Mesenchymal stem cell (in vitro differentiated cells and primary cell): ENCODE measurements at regions not wholly inside any gene's neighbourhood (a gene's known extent, or its start where the extent isn't known, plus 50 kb on each side); places are given as distances from the start of the nearest gene placed in this dataset.

Source experiments
- DNase-seq: peaks from one replicate; pipeline ENCODE4 v3.0.0-alpha.2; 2013
- H2AFZ ChIP-seq: one replicate; pipeline ENCODE4 v1.6.1; 2013; ENCODE audit warnings: low read depth, mild to moderate bottlenecking, control low read depth, inconsistent platforms, low read length, moderate library complexity
- H2AK5ac ChIP-seq: 2 replicates; pipeline ENCODE4 v1.6.1; 2013; ENCODE audit warnings: low read length, moderate library complexity, mild to moderate bottlenecking, inconsistent platforms; ENCODE audit not compliant: severe bottlenecking
- H2BK120ac ChIP-seq: one replicate; pipeline ENCODE4 v1.6.1; 2013; ENCODE audit warnings: low read depth, mild to moderate bottlenecking, inconsistent platforms, low read length, moderate library complexity
- H2BK12ac ChIP-seq, 2 experiments: one replicate each; pipeline ENCODE4 v1.6.1; 2013; ENCODE audit warnings: inconsistent platforms in 2 of 2, low read length in 2 of 2, mild to moderate bottlenecking in 2 of 2, moderate library complexity in 2 of 2, control low read depth in 1 of 2
- H2BK15ac ChIP-seq: one replicate; pipeline ENCODE4 v1.6.1; 2013; ENCODE audit warnings: mild to moderate bottlenecking, low read depth, inconsistent platforms; ENCODE audit not compliant: poor library complexity, severe bottlenecking
- H2BK5ac ChIP-seq: 2 replicates; pipeline ENCODE4 v1.6.1; 2013; ENCODE audit warnings: low read depth, mild to moderate bottlenecking, low read length, control low read depth, inconsistent platforms; ENCODE audit not compliant: poor library complexity, severe bottlenecking
- H3K14ac ChIP-seq, 2 experiments: one replicate each; pipeline ENCODE4 v1.6.1; 2013; ENCODE audit warnings: inconsistent platforms in 2 of 2, low read length in 2 of 2, control low read depth in 1 of 2, mild to moderate bottlenecking in 1 of 2, moderate library complexity in 1 of 2
- H3K18ac ChIP-seq, 2 experiments: one replicate each; pipeline ENCODE4 v1.6.1; 2013; ENCODE audit warnings: inconsistent platforms in 2 of 2, low read length in 2 of 2, control low read depth in 1 of 2, low read depth in 1 of 2, mild to moderate bottlenecking in 1 of 2
- H3K23ac ChIP-seq, 2 experiments: one replicate each; pipeline ENCODE4 v1.6.1; 2013; ENCODE audit warnings: inconsistent platforms in 2 of 2, low read length in 2 of 2, mild to moderate bottlenecking in 2 of 2, moderate library complexity in 2 of 2, control low read depth in 1 of 2
- H3K27ac ChIP-seq: 2 replicates; pipeline ENCODE4 v1.5.1; 2013; ENCODE audit warnings: mild to moderate bottlenecking, moderate library complexity, low read length, control low read depth, inconsistent platforms; ENCODE audit not compliant: poor library complexity, severe bottlenecking
- H3K27me3 ChIP-seq, 2 experiments: 2 replicates each; pipeline versions ENCODE4 v1.6.1 to v1.7.0; 2013; ENCODE audit warnings: low read length in 2 of 2, mild to moderate bottlenecking in 2 of 2, moderate library complexity in 2 of 2, control low read depth in 1 of 2, inconsistent platforms in 1 of 2; ENCODE audit not compliant: control insufficient read depth in 1 of 2, insufficient read depth in 1 of 2
- H3K36me3 ChIP-seq, 2 experiments: 2 replicates each; pipeline versions ENCODE4 v1.6.1 to v1.7.0; 2013; ENCODE audit warnings: low read length in 2 of 2, control low read depth in 1 of 2, inconsistent platforms in 1 of 2, low read depth in 1 of 2, mild to moderate bottlenecking in 1 of 2; ENCODE audit not compliant: insufficient read depth in 2 of 2, control insufficient read depth in 1 of 2
- H3K4ac ChIP-seq, 2 experiments: one replicate each; pipeline ENCODE4 v1.6.1; 2013; ENCODE audit warnings: inconsistent platforms in 2 of 2, low read length in 2 of 2, mild to moderate bottlenecking in 2 of 2, moderate library complexity in 2 of 2, control low read depth in 1 of 2, low read depth in 1 of 2
- H3K4me1 ChIP-seq: 2 replicates; pipeline ENCODE4 v1.6.1; 2013; ENCODE audit warnings: low read depth, low read length, control low read depth; ENCODE audit not compliant: control insufficient read depth, insufficient read depth
- H3K4me2 ChIP-seq: 2 replicates; pipeline ENCODE4 v1.6.1; 2013; ENCODE audit warnings: low read length, mild to moderate bottlenecking, inconsistent platforms; ENCODE audit not compliant: poor library complexity, severe bottlenecking
- H3K4me3 ChIP-seq, 2 experiments: 2 replicates each; pipeline versions ENCODE4 v1.5.1 to v1.7.0; 2013; ENCODE audit warnings: low read length in 2 of 2, mild to moderate bottlenecking in 2 of 2, control low read depth in 1 of 2, low read depth in 1 of 2; ENCODE audit not compliant: insufficient read depth in 1 of 2
- H3K79me1 ChIP-seq: replicated peaks from 2 replicates; pipeline ENCODE4 v1.6.1; 2013; ENCODE audit warnings: mild to moderate bottlenecking, control low read depth, low read length, inconsistent platforms; ENCODE audit not compliant: poor library complexity, severe bottlenecking
- H3K9ac ChIP-seq: 2 replicates; pipeline ENCODE4 v1.7.0; 2013; ENCODE audit warnings: mild to moderate bottlenecking, low read length, moderate library complexity
- H3K9me3 ChIP-seq: 2 replicates; pipeline ENCODE4 v1.7.0; 2013; ENCODE audit warnings: mild to moderate bottlenecking, low read length; ENCODE audit not compliant: control insufficient read depth
- H4K8ac ChIP-seq: one replicate; pipeline ENCODE4 v1.6.1; 2013; ENCODE audit warnings: inconsistent platforms, mild to moderate bottlenecking, low read length, moderate library complexity
- H4K91ac ChIP-seq: one replicate; pipeline ENCODE4 v1.6.1; 2013; ENCODE audit warnings: mild to moderate bottlenecking, low read length, inconsistent platforms
- WGBS: methylation state at CpG from one replicate; pipeline ENCODE4 v1.1.7; 2013; ENCODE audit warnings: mixed read lengths; 5-methylcytosine and 5-hydroxymethylcytosine counted together

- Histone ChIP-seq H3K9ac (no peak overlapping the region), H3K23ac (no peak overlapping the region), H4K91ac (no peak overlapping the region), H2BK120ac (no peak overlapping the region), H2AFZ (no peak overlapping the region), H3K4me1 (no peaks in the 10 kb centered on the region), H3K4me2 (no peak overlapping the region), H2BK5ac (no peak overlapping the region), H3K14ac (no peak overlapping the region), H3K27me3 (no peaks in the 10 kb centered on the region), H3K79me1 (no peaks in the 10 kb centered on the region), H2BK12ac (no peak overlapping the region), H2BK15ac (no peak overlapping the region), H3K9me3 (no peaks in the 10 kb centered on the region), H2AK5ac (no peak overlapping the region), H3K4ac (no peak overlapping the region), H4K8ac (no peak overlapping the region), H3K4me3 (no peak overlapping the region), H3K36me3 (no peaks in the 10 kb centered on the region), H3K27ac (no peak overlapping the region), H3K18ac (no peak overlapping the region)
- DNase-seq = no peak
- WGBS = no CpG with 5 or more reads among the region's 1 CpG
Observed at GRCh38 chr5:87665166-87665565, 252.4 kb upstream of the CCNH start.

DNA sequence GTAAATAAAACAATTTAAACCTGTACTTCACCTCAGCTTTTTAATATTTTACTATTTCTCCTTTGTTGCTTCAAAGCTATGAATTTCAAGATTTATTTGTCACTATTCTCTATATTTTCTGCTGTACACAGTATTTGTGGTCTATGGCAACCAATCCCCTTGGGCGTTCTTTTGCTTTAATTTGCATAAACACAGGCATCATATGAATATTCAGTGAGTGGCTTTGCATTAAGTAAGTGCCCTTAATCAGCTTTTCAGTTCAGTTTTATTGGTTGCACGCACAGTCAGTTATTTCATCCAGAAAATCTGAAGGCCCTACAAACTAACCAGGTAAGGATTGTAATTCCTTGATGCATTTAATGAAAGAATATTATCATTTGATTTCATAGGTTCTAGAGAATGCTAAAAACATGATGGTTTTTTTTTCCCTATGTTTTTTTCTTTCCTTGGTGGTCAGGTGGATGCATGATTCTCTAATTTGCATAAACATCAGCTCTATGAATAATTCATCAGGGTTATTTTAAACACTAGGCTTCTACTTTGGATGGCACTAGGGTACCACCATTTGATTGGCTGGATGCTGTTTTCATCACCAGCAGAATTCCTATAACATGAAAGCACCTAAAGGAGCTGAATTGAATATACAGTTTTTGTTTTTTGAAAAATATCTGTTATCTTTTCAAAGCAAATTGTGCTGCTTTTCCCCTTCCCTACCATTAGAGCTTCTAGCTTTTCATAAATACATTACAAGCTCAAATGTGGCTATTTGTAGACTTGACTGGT, 249.2 kb upstream of the CCNH start:
- H4K8ac ChIP-seq = no peak overlapping the region
- no peak overlapping the region for H3K18ac ChIP-seq
- no peak overlapping the region for H3K4me3 ChIP-seq
- no peak overlapping the region for H2AFZ ChIP-seq
- no peak overlapping the region for H3K9ac ChIP-seq
- no peak overlapping the region for H2BK5ac ChIP-seq
- H3K9me3 ChIP-seq = no peaks in the 10 kb centered on the region
- no peak overlapping the region for H3K4ac ChIP-seq
- no peaks in the 10 kb centered on the region for H3K79me1 ChIP-seq
- no peaks in the 10 kb centered on the region for H3K27me3 ChIP-seq
- no peak overlapping the region for H2BK15ac ChIP-seq
- no peaks in the 10 kb centered on the region for H3K36me3 ChIP-seq
- no peaks in the 10 kb centered on the region for H3K4me1 ChIP-seq
- H3K4me2 ChIP-seq = no peak overlapping the region
- H3K27ac ChIP-seq = no peak overlapping the region
- no peak overlapping the region for H3K23ac ChIP-seq
- no peak overlapping the region for H3K14ac ChIP-seq
- no peak overlapping the region for H2BK120ac ChIP-seq
- H4K91ac ChIP-seq = no peak overlapping the region
- no peak for DNase-seq
- no peak overlapping the region for H2AK5ac ChIP-seq
- 80% methylated on average over 1 of the region's 2 CpGs for WGBS
- H2BK12ac ChIP-seq = no peak overlapping the region

DNA sequence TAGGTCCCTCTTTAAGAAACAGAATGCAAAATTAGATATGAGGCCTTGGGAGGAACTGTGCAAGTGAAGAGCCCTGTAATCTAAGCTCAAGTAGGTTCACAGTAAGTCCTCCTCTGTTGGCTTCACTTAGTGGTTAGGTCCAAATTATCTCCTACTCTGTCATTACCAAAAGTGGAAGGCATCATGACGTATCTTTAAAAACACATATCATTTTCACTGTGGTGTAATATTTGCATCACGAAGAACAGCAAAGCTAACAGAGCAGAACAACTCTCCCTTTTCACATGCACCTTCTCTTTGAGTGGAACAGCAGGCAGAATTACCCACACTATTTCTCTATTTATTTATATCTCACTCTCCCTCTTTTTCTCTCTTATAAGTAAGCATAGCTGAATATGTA, 240.5 kb upstream of the CCNH start:
- Histone ChIP-seq H3K4me2 (no peak overlapping the region), H3K9ac (no peak overlapping the region), H4K8ac (no peak overlapping the region), H3K14ac (no peak overlapping the region), H4K91ac (no peak overlapping the region), H3K27me3 (no peaks in the 10 kb centered on the region), H2AK5ac (no peak overlapping the region), H3K36me3 (no peaks in the 10 kb centered on the region), H3K9me3 (no peaks in the 10 kb centered on the region), H3K27ac (no peak overlapping the region), H2AFZ (no peak overlapping the region), H2BK5ac (no peak overlapping the region), H3K4me1 (no peaks in the 10 kb centered on the region), H3K4me3 (no peak overlapping the region), H2BK15ac (no peak overlapping the region), H2BK12ac (no peak overlapping the region), H2BK120ac (no peak overlapping the region), H3K4ac (no peak overlapping the region), H3K23ac (no peak overlapping the region), H3K18ac (no peak overlapping the region), H3K79me1 (no peaks in the 10 kb centered on the region)
- DNase-seq = no peak
- 72% methylated on average over 2 of the region's 2 CpGs for WGBS

- no CpG with 5 or more reads among the region's 2 CpGs for WGBS
- no peak overlapping the region for H2AFZ ChIP-seq
- H3K27me3 ChIP-seq = no peaks in the 10 kb centered on the region
- no peak overlapping the region for H3K4ac ChIP-seq
- no peak overlapping the region for H3K27ac ChIP-seq
- H3K18ac ChIP-seq = no peak overlapping the region
- no peak overlapping the region for H2BK15ac ChIP-seq
- no peaks in the 10 kb centered on the region for H3K4me1 ChIP-seq
- H3K4me2 ChIP-seq = no peak overlapping the region
- no peak overlapping the region for H2BK120ac ChIP-seq
- no peak overlapping the region for H3K9ac ChIP-seq
- no peak overlapping the region for H2AK5ac ChIP-seq
- DNase-seq = no peak
- H2BK5ac ChIP-seq = no peak overlapping the region
- H3K23ac ChIP-seq = no peak overlapping the region
- H4K91ac ChIP-seq = no peak overlapping the region
- H3K4me3 ChIP-seq = no peak overlapping the region
- no peaks in the 10 kb centered on the region for H3K79me1 ChIP-seq
- H2BK12ac ChIP-seq = no peak overlapping the region
- H4K8ac ChIP-seq = no peak overlapping the region
- H3K9me3 ChIP-seq = no peaks in the 10 kb centered on the region
- H3K14ac ChIP-seq = no peak overlapping the region
- no peaks in the 10 kb centered on the region for H3K36me3 ChIP-seq
Observed at GRCh38 chr5:87650284-87650683, 237.6 kb upstream of the CCNH start.
